Retinal pigment epithelial cell (primary cell): ENCODE measurements at regions not wholly inside any gene's neighbourhood (a gene's known extent, or its start where the extent isn't known, plus 50 kb on each side); places are given as distances from the start of the nearest gene placed in this dataset.

Experiments
- DNase-seq: peaks from one replicate; pipeline ENCODE4 v3.0.0-alpha.2; 2010; ENCODE audit warnings: low read depth
- H3K4me3 ChIP-seq: 2 replicates; pipeline ENCODE4 v1.5.1; 2011; ENCODE audit warnings: mild to moderate bottlenecking, low read length, control low read depth, moderate library complexity
- TF ChIP-seq, protein P1 (sequence below): conservative IDR thresholded peaks from 2 replicates; pipeline ENCODE4 v1.5.1; 2011; ENCODE audit warnings: low read depth, low read length, control low read depth, inconsistent platforms

DNA sequence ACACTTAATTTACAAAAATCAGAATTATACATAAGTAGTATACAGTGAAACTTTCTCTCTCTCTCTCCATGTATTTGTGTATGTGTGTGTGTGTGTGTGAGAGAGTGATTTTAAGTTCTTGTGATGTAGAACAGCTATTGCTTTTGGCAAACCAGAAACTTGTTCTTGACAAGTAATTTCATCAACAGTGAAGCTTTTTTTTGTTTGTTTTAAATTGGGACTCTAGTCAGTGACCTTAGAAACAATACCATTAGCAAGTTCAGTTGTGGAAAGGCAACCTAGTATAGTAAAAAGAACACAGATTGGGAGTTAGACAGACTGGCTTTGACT is 319.1 kb downstream of the PTEN start:
- TF ChIP-seq, protein P1, sequence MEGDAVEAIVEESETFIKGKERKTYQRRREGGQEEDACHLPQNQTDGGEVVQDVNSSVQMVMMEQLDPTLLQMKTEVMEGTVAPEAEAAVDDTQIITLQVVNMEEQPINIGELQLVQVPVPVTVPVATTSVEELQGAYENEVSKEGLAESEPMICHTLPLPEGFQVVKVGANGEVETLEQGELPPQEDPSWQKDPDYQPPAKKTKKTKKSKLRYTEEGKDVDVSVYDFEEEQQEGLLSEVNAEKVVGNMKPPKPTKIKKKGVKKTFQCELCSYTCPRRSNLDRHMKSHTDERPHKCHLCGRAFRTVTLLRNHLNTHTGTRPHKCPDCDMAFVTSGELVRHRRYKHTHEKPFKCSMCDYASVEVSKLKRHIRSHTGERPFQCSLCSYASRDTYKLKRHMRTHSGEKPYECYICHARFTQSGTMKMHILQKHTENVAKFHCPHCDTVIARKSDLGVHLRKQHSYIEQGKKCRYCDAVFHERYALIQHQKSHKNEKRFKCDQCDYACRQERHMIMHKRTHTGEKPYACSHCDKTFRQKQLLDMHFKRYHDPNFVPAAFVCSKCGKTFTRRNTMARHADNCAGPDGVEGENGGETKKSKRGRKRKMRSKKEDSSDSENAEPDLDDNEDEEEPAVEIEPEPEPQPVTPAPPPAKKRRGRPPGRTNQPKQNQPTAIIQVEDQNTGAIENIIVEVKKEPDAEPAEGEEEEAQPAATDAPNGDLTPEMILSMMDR, result no peak
- no peak for DNase-seq
- no peak overlapping the region for H3K4me3 ChIP-seq

GRCh38 chr10:88184543-88185297 is 321.3 kb downstream of the PTEN start:
- DNase-seq, result no peak
- TF ChIP-seq, protein P1, result no peak
- H3K4me3 ChIP-seq, result no peak overlapping the region

- DNase-seq, result no peak
- no peak overlapping the region for H3K4me3 ChIP-seq
- TF ChIP-seq, protein P1, result no peak
Observed at GRCh38 chr10:88185830-88186229, 322.4 kb downstream of the PTEN start.

DNA sequence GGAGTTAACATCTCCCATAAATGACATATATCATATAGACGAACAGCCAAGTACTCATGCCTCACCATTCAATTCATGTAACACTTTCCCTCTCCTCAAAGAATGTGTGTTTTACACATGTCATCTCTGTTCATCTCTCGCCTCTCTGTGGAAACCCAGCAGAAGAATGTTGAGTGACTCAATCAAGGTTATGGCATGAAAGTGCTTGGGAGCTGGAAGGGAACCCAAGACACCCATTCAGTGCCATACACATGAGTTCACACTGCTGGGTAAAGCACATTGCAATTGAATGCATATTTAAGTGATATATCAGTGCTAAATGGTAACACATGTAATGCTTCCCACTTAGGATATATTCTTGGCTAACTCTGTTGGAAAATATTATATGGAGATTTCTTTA is 322.9 kb downstream of the PTEN start:
- TF ChIP-seq, protein P1, result no peak
- no peak overlapping the region for H3K4me3 ChIP-seq
- no peak for DNase-seq

- no peak for DNase-seq
- TF ChIP-seq, protein P1, result no peak
- H3K4me3 ChIP-seq, result no peak overlapping the region
Observed at GRCh38 chr10:88187472-88187871, 324.0 kb downstream of the PTEN start.

GRCh38 chr10:88190123-88190522 is 326.7 kb downstream of the PTEN start:
- TF ChIP-seq, protein P1, result no peak
- H3K4me3 ChIP-seq, result no peak overlapping the region
- no peak for DNase-seq

DNA sequence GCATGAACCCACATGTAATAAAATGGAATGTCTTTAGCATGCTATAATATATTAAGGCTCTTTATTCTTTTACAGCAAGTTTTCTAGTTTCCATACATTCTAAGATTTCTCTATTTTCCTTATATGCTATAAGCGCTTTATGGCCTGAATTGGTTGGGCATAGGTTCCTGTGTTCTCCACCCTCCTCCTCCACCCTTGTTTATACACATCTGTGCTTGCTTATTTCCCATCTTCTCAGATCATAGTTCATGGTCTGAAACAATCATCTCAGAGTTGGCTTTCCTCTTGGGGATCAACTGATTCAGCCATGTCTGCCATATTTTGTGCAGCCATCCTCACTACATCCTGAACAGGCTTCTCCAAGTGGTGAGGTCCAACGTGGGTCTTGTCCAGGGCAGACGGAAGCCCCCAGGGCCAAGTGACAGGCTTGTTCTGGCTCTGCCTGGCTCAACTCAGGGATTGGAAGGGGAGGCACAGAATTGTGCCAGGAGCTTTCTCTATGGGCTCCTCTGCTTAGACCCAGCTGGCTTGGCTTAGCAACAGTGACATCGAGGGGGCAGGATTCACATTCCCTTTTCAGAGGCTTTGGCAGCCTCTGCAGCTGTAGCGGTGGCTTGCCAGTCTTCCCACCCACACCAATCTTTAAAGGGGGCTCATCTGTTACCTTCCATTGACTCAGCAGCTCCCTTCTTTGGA is 327.3 kb downstream of the PTEN start:
- TF ChIP-seq, protein P1, result no peak
- H3K4me3 ChIP-seq, result no peak overlapping the region

More for the DNA sequence above, 327.3 kb downstream of the PTEN start:
- no peak for DNase-seq
